ENCODE measurements at regions not wholly inside any gene's neighbourhood (a gene's known extent, or its start where the extent isn't known, plus 50 kb on each side); places are given as distances from the start of the nearest gene placed in this dataset.

GRCh38 chr12:28905220-28905955 is 243.7 kb upstream of the FAR2 start:
- H3K9me3 Mint-ChIP-seq, result peaks cover 3% of the 10 kb centered on the region
- ATAC-seq (no peak), DNase-seq (no peak)
- no peak for TF ChIP-seq CTCF (IDR thresholded peaks at IDR 0.05)
- POLR2A ChIA-PET, result no interaction called here
- no peak overlapping the region for H3K27ac Mint-ChIP-seq
- intact Hi-C loops (cut with micrococcal nuclease), result no loop called here
- H3K4me1 Mint-ChIP-seq (ENCODE audit: low read depth), result no peaks in the 10 kb centered on the region
- H3K27me3 Mint-ChIP-seq, result no peaks in the 10 kb centered on the region
- CTCF ChIA-PET, result no interaction called here
- no peak overlapping the region for H3K4me3 Mint-ChIP-seq
- H3K36me3 Mint-ChIP-seq (ENCODE audit: low read depth), result no peaks in the 10 kb centered on the region

- H3K36me3 Mint-ChIP-seq (ENCODE audit: low read depth), result no peaks in the 10 kb centered on the region
- no peak overlapping the region for H3K27ac Mint-ChIP-seq
- TF ChIP-seq CTCF (IDR thresholded peaks at IDR 0.05), result no peak
- POLR2A ChIA-PET, result interaction anchor here (0.6 kb wide), 1 partner anchor 185 kb away, joined by 3 read pairs; no protein-coding TSS in a partner anchor
- DNase-seq (no peak), ATAC-seq (no peak)
- peaks cover 13% of the 10 kb centered on the region for H3K9me3 Mint-ChIP-seq
- H3K4me3 Mint-ChIP-seq, result no peak overlapping the region
- H3K4me1 Mint-ChIP-seq (ENCODE audit: low read depth), result no peaks in the 10 kb centered on the region
- no peaks in the 10 kb centered on the region for H3K27me3 Mint-ChIP-seq
- intact Hi-C loops (cut with micrococcal nuclease), result no loop called here
- CTCF ChIA-PET, result no interaction called here
Measured at GRCh38 chr12:28908646-28909045, 240.4 kb upstream of the FAR2 start.

GRCh38 chr12:28909291-28909690 is 239.8 kb upstream of the FAR2 start:
- Mint-ChIP-seq H3K36me3 (ENCODE audit: low read depth) (peaks cover 2% of the 10 kb centered on the region), H3K27me3 (no peaks in the 10 kb centered on the region), H3K27ac (no peak overlapping the region), H3K4me3 (no peak overlapping the region), H3K4me1 (ENCODE audit: low read depth) (no peaks in the 10 kb centered on the region), H3K9me3 (peaks cover 20% of the 10 kb centered on the region)
- DNase-seq (no peak), ATAC-seq (no peak)
- POLR2A ChIA-PET, result no interaction called here
- intact Hi-C loops (cut with micrococcal nuclease), result no loop called here
- TF ChIP-seq CTCF (IDR thresholded peaks at IDR 0.05), result no peak
- CTCF ChIA-PET, result no interaction called here

- H3K4me3 Mint-ChIP-seq, result no peak overlapping the region
- DNase-seq (no peak), ATAC-seq (no peak)
- peaks cover 10% of the 10 kb centered on the region for H3K9me3 Mint-ChIP-seq
- H3K36me3 Mint-ChIP-seq (ENCODE audit: low read depth), result no peaks in the 10 kb centered on the region
- intact Hi-C loops (cut with micrococcal nuclease), result no loop called here
- POLR2A ChIA-PET, result no interaction called here
- peaks cover 1% of the 10 kb centered on the region for H3K27me3 Mint-ChIP-seq
- CTCF ChIA-PET, result no interaction called here
- no peak overlapping the region for H3K27ac Mint-ChIP-seq
- no peaks in the 10 kb centered on the region for H3K4me1 Mint-ChIP-seq (ENCODE audit: low read depth)
- TF ChIP-seq CTCF (IDR thresholded peaks at IDR 0.05), result no peak
Measured at GRCh38 chr12:28925719-28926376, 223.2 kb upstream of the FAR2 start.

- DNase-seq (no peak), ATAC-seq (no peak)
- Mint-ChIP-seq H3K9me3 (no peaks in the 10 kb centered on the region), H3K36me3 (ENCODE audit: low read depth) (no peaks in the 10 kb centered on the region), H3K4me3 (no peak overlapping the region), H3K4me1 (ENCODE audit: low read depth) (no peaks in the 10 kb centered on the region), H3K27ac (no peak overlapping the region), H3K27me3 (no peaks in the 10 kb centered on the region)
- intact Hi-C loops (cut with micrococcal nuclease), result no loop called here
- POLR2A ChIA-PET, result no interaction called here
- CTCF ChIA-PET, result no interaction called here
- TF ChIP-seq CTCF (IDR thresholded peaks at IDR 0.05), result no peak
Measured at GRCh38 chr12:28930704-28931103, 218.4 kb upstream of the FAR2 start.

Measured in activated CD8-positive, alpha-beta T cell treated with anti-CD3 and anti-CD28 coated beads for 36 hours (primary cell).